ENCODE measurements at regions not wholly inside any gene's neighbourhood (a gene's known extent, or its start where the extent isn't known, plus 50 kb on each side); places are given as distances from the start of the nearest gene placed in this dataset.

DNA sequence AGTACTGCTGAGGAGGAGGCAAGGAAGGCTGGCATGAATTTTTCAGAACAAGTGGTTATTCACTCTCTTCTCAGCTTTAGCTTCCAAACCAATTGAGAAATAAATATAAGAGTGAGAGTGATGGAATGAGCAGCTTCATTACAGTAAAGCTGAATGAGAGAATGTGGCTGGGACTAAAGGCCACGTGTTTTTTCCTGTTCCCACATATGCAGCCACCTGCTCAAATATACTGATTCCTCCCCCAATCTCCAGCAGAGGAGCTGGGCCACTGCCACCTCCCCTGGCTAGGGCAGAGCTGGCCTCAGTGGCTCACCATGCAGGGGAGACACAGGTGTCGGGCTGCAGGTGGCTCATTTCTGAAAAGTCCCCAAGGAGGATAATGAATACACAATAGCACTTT lies 1505.3 kb upstream of the WWC1 start:
- in situ Hi-C loops (cut with HindIII; ENCODE audit: extremely low pct_ligation_motif_present, low pct_unique_long_range_greater_than_20kb) (no loop called here), intact Hi-C loops (cut with micrococcal nuclease; ENCODE audit: unreplicated experiment) (no loop called here)
- Histone ChIP-seq H4K20me1 (ENCODE audit: insufficient read depth, low read length) (no peaks in the 10 kb centered on the region), H3K27ac (ENCODE audit: extremely low read length, insufficient read depth, low read length) (no peak overlapping the region), H3K4me1 (ENCODE audit: insufficient read depth, low read length) (no peaks in the 10 kb centered on the region), H3K79me2 (ENCODE audit: insufficient read depth, low read length) (no peaks in the 10 kb centered on the region), H2AFZ (ENCODE audit: low read length) (no peak overlapping the region), H3K4me2 (ENCODE audit: low read depth, low read length) (no peak overlapping the region), H3K36me3 (replicated peaks in 1 of 2; ENCODE audit: control insufficient read depth in 1 of 2, insufficient read depth in 2 of 2, low read length in 2 of 2) (no peaks in the 10 kb centered on the region), H3K9ac (ENCODE audit: insufficient read depth, low read depth, low read length) (no peak overlapping the region), H3K4me3 (replicated peaks in 1 of 3; ENCODE audit: insufficient read depth in 1 of 3, low read depth in 2 of 3, low read length in 3 of 3) (no peak overlapping the region), H3K27me3 (ENCODE audit: control insufficient read depth in 1 of 2, insufficient read depth in 2 of 2, low read length in 2 of 2) (no peaks in the 10 kb centered on the region), H3K9me3 (ENCODE audit: low read length) (peaks cover 79% of the 10 kb centered on the region)
- 8% methylated on average over 2 of the region's 2 CpGs for WGBS (ENCODE audit: low lambda C conversion rate)
- CTCF ChIA-PET (ENCODE audit: low intra/inter-chr PET ratio, low total read pairs) = no interaction called here
- TF ChIP-seq ZFP36 (IDR thresholded peaks at IDR 0.05; ENCODE audit: borderline replicate concordance, low read depth, low read length, partially characterized antibody) = no peak
- TF ChIP-seq MNT (IDR thresholded peaks at IDR 0.05) = peak; percentile 93
- FAIRE-seq (no peak), DNase-seq (ENCODE audit: low spot score) (no peak), ATAC-seq (no peak)
- BruUV-seq (replicated peaks) = no TSS peak
- POLR2A ChIA-PET = no interaction called here

GRCh38 chr5:166786889-166787288 lies 1504.6 kb upstream of the WWC1 start:
- TF ChIP-seq HOXD1 (CRISPR knock-in tag; IDR thresholded peaks at IDR 0.05) (no peak), FIP1L1 (IDR thresholded peaks at IDR 0.05; ENCODE audit: borderline replicate concordance, insufficient read depth, low read depth, low read length) (no peak), ELF4 (CRISPR knock-in tag; IDR thresholded peaks at IDR 0.05; ENCODE audit: borderline replicate concordance) (no peak), IRF2 (CRISPR knock-in tag; IDR thresholded peaks at IDR 0.05) (no peak)
- TF ChIP-seq, protein P1, sequence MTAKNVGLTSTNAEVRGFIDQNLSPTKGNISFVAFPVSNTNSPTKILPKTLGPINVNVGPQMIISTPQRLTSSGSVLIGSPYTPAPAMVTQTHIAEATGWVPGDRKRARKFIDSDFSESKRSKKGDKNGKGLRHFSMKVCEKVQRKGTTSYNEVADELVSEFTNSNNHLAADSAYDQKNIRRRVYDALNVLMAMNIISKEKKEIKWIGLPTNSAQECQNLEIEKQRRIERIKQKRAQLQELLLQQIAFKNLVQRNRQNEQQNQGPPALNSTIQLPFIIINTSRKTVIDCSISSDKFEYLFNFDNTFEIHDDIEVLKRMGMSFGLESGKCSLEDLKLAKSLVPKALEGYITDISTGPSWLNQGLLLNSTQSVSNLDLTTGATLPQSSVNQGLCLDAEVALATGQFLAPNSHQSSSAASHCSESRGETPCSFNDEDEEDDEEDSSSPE (CRISPR knock-in tag; IDR thresholded peaks at IDR 0.05) = no peak
- TF ChIP-seq, protein P2, sequence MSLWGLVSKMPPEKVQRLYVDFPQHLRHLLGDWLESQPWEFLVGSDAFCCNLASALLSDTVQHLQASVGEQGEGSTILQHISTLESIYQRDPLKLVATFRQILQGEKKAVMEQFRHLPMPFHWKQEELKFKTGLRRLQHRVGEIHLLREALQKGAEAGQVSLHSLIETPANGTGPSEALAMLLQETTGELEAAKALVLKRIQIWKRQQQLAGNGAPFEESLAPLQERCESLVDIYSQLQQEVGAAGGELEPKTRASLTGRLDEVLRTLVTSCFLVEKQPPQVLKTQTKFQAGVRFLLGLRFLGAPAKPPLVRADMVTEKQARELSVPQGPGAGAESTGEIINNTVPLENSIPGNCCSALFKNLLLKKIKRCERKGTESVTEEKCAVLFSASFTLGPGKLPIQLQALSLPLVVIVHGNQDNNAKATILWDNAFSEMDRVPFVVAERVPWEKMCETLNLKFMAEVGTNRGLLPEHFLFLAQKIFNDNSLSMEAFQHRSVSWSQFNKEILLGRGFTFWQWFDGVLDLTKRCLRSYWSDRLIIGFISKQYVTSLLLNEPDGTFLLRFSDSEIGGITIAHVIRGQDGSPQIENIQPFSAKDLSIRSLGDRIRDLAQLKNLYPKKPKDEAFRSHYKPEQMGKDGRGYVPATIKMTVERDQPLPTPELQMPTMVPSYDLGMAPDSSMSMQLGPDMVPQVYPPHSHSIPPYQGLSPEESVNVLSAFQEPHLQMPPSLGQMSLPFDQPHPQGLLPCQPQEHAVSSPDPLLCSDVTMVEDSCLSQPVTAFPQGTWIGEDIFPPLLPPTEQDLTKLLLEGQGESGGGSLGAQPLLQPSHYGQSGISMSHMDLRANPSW (CRISPR knock-in tag; IDR thresholded peaks at IDR 0.05; ENCODE audit: borderline replicate concordance) = no peak
- Histone ChIP-seq H3K9me3 (ENCODE audit: low read length) (peaks cover 76% of the 10 kb centered on the region), H3K27me3 (ENCODE audit: control insufficient read depth in 1 of 2, insufficient read depth in 2 of 2, low read length in 2 of 2) (no peaks in the 10 kb centered on the region), H3K79me2 (ENCODE audit: insufficient read depth, low read length) (no peaks in the 10 kb centered on the region), H3K9ac (ENCODE audit: insufficient read depth, low read depth, low read length) (no peak overlapping the region), H2AFZ (ENCODE audit: low read length) (no peak overlapping the region), H3K4me3 (replicated peaks in 1 of 3; ENCODE audit: insufficient read depth in 1 of 3, low read depth in 2 of 3, low read length in 3 of 3) (no peak overlapping the region), H3K27ac (ENCODE audit: extremely low read length, insufficient read depth, low read length) (no peak overlapping the region), H3K4me2 (ENCODE audit: low read depth, low read length) (no peak overlapping the region), H4K20me1 (ENCODE audit: insufficient read depth, low read length) (no peaks in the 10 kb centered on the region), H3K36me3 (replicated peaks in 1 of 2; ENCODE audit: control insufficient read depth in 1 of 2, insufficient read depth in 2 of 2, low read length in 2 of 2) (no peaks in the 10 kb centered on the region), H3K4me1 (ENCODE audit: insufficient read depth, low read length) (no peaks in the 10 kb centered on the region)
- BruUV-seq (replicated peaks) = no TSS peak
- POLR2A ChIA-PET = no interaction called here
- ATAC-seq (no peak), FAIRE-seq (no peak), DNase-seq (ENCODE audit: low spot score) (no peak)
- intact Hi-C loops (cut with micrococcal nuclease; ENCODE audit: unreplicated experiment) = no loop called here
- in situ Hi-C loops (cut with HindIII; ENCODE audit: extremely low pct_ligation_motif_present, low pct_unique_long_range_greater_than_20kb) = no loop called here
- CTCF ChIA-PET (ENCODE audit: low intra/inter-chr PET ratio, low total read pairs) = no interaction called here
- 30% methylated on average over 8 of the region's 8 CpGs for WGBS (ENCODE audit: low lambda C conversion rate)
